ENCODE measurements at regions not wholly inside any gene's neighbourhood (a gene's known extent, or its start where the extent isn't known, plus 50 kb on each side); places are given as distances from the start of the nearest gene placed in this dataset.
"Not testable (repeated sequence)": the region's sequence is repeated elsewhere in the genome, so short reads cannot be mapped to it uniquely, and the experiment has no call there.

GRCh38 chr13:78490225-78490624 is 113.1 kb downstream of the POU4F1 start:
- TF ChIP-seq, protein P1, sequence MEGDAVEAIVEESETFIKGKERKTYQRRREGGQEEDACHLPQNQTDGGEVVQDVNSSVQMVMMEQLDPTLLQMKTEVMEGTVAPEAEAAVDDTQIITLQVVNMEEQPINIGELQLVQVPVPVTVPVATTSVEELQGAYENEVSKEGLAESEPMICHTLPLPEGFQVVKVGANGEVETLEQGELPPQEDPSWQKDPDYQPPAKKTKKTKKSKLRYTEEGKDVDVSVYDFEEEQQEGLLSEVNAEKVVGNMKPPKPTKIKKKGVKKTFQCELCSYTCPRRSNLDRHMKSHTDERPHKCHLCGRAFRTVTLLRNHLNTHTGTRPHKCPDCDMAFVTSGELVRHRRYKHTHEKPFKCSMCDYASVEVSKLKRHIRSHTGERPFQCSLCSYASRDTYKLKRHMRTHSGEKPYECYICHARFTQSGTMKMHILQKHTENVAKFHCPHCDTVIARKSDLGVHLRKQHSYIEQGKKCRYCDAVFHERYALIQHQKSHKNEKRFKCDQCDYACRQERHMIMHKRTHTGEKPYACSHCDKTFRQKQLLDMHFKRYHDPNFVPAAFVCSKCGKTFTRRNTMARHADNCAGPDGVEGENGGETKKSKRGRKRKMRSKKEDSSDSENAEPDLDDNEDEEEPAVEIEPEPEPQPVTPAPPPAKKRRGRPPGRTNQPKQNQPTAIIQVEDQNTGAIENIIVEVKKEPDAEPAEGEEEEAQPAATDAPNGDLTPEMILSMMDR (IDR thresholded peaks at IDR 0.05; ENCODE audit: low read depth, low read length, poor library complexity, severe bottlenecking), result not testable (repeated sequence)
- not testable (repeated sequence) for TF ChIP-seq EZH2phosphoT487 (IDR thresholded peaks at IDR 0.05; ENCODE audit: borderline replicate concordance, low read length)

All from DOHH2 (cell line).